GM19035 (cell line): ENCODE measurements at regions not wholly inside any gene's neighbourhood (a gene's known extent, or its start where the extent isn't known, plus 50 kb on each side); places are given as distances from the start of the nearest gene placed in this dataset.

Experiments used
- ATAC-seq: cut with Tn5 transposase; IDR thresholded peaks from one replicate; pipeline ENCODE4 v1.9.1; 2021; ENCODE audit not compliant: unreplicated experiment

DNA sequence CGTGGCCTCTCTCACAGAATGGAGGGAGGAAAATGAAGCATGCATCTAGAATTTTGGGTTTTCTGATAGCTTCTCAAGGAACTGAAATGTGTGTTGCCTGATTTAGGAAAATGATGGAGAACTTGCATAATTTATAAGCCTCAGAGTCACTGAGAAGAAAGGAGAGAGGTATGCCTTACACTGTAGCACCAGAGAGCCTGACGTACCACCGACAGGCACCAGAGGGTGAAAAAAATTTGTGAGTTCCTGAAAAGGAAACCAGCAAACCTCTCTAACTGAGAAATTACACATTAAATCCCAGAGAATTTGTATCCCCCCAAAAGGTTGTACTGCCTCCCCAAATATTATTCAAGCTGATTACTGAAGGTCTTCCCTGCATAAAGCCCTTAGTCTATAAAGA is 915.3 kb upstream of the SLITRK6 start:
- ATAC-seq, result no peak

DNA sequence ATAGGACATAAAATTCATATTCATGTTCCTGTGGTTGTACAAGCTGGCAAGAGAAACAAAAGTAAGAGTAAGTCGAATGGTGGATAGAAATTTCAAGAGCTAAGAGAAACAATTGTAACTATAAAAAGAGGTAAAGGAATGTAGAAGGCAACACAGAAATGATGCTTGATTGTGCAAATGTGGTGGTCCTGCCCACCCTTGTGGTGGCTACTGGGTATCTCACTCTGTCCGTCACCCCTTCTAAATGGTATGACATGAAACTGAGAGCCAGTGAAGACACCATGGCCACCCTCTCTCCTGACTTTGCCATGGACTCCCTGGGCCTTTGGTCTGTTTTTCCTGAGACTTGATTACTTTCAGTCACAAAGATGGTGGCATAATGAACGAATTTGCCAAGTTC is 925.9 kb upstream of the SLITRK6 start:
- no peak for ATAC-seq

- no peak for ATAC-seq
Measured at GRCh38 chr13:86729206-86729605, 930.0 kb upstream of the SLITRK6 start.

GRCh38 chr13:86731987-86732386 is 932.8 kb upstream of the SLITRK6 start:
- ATAC-seq, result no peak

GRCh38 chr13:86737334-86737932 is 933.7 kb upstream of the SLITRK5 start:
- ATAC-seq, result no peak

- ATAC-seq, result no peak
Measured at GRCh38 chr13:86741762-86742285, 929.3 kb upstream of the SLITRK5 start.

- ATAC-seq, result no peak
Measured at GRCh38 chr13:86757236-86757978, 913.8 kb upstream of the SLITRK5 start.

GRCh38 chr13:86758116-86758515 is 913.1 kb upstream of the SLITRK5 start:
- ATAC-seq, result no peak

- ATAC-seq, result no peak
Measured at GRCh38 chr13:86760620-86761019, 910.6 kb upstream of the SLITRK5 start.

DNA sequence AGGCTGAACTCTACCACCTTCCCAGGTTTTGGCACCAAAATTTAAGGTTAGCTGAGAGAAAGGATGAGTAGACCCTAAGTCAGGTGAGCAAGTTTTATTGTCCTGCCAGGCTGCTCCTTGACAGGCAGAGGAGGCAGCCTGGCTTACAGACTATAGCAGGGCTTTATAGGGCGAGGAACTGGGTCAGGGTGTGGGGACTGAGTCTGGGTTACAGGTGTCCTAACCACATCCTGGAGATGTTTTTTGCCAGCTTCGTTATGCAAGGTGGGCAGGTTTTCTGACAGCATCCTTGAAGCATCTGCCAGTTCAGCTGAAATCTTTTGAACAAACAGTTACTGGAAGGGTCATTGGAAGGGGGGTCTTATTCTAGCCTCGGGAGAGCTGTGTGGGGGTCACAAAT is 905.7 kb upstream of the SLITRK5 start:
- ATAC-seq, result no peak

GRCh38 chr13:86788616-86789015 is 882.6 kb upstream of the SLITRK5 start:
- ATAC-seq, result no peak

DNA sequence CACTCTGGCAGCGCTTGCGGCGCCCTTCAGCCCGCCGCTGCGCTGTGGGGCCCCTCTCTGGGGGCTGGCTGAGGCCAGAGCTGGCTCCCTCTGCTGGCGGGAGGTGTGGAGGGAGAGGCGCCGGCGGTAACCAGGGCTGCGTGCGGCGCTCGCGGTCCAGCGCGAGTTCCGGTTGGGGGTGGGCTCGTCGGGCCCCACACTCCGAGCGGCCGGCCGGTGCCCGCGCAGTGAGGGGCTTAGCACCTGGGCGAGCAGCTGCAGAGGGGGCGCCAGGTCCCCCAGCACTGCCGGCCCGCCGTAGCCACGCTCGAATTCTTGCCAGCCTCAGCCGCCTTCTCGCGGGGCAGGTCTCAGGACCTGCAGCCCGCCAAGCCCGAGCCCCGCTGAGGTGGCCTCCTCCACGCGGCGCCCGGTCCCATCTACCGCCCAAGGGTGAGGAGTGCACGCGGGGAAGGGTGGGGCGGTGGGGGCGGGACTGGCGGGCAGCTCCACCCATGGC is 879.0 kb upstream of the SLITRK5 start:
- no peak for ATAC-seq

DNA sequence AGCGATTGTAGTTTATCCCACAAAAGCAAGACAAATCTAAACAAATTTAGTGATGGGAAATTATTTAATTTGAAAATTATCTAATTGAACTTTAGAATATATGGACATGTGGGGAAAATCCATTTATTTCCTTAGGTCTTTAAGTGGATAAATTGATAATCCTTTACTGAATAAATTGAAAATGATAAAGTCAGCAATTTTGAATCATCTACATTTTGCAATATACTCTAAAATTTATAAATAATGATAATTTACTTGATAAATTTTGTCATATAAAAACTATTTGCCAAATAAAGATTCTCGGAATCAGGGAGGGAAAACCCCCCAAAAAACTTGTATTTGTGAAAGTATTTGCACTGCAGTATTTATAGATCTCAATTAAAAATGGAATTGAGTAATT is 875.3 kb upstream of the SLITRK5 start:
- ATAC-seq, result no peak

DNA sequence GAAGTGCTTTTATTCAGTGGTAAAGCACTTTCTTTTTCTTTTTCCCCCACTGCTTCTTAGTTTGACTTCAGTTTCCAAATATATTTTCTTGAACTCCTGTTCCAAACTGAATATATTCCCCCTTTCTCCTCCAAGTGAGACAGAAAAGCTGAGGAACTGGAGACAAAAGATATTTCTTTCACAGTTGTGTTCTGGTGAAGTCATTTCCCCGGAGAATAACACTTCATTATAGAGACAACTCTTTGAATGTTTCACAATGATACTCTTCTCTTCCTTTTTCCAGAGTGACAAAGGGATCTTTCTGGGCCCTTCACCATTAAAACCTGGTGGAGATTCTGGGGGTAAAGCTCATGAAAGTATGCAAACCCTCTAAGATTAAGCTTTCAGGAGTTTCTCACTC is 860.8 kb upstream of the SLITRK5 start:
- ATAC-seq, result no peak

DNA sequence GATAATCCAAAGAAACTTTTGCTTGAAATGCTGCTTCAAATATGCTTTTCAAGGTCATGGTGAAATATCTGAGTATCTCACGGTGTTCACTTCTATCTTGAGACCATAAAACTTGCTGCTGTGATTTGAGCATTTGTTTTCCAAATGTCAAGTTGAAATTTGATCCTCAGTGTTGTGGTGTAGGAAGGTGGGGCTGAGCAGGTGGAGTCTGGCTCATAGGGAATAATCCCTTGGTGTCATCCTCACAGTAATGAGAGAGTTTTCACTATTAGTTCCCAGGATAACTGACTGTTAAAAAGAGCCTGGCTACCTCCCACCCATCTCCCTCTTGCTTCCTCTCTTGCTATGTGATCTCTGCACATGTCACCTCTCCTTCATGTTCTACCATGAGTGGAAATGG is 858.0 kb upstream of the SLITRK5 start:
- ATAC-seq, result no peak

DNA sequence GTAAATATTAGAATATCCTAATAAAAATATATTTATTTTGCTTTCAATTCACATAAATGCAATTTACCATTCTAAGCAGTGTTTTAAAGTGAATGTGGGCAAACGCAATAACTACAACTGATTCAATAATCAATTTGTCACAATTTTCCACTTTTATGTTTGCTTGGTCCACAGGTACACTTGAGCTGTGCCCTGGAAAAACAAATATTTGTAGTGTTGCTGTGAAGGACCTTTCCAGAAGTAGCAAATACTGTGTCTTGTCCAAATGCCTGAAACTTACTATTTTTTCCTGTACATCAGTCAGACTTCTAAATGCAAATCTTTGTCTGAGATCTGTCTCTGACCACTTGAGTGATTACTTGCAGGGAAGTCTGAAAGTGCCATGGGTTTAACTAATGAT is 845.8 kb upstream of the SLITRK5 start:
- ATAC-seq, result no peak

DNA sequence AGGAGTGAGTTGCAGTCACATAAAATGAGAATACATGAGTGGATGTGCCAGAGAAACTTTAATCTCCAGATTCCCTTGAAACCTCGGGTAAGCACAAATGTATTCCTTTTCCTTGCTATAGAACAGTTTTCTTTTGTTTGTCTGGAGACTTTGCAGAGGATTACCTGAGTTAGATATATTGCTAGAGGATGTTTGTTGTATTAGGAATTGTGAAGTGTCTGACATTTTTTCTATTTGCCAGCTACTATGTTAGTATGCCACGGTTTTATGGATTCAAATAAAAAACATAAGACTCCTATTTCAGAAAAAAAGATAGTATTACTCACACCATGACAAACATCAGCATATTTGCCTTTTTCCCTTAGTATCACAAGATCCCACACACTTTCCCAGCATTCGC is 844.9 kb upstream of the SLITRK5 start:
- ATAC-seq, result no peak

DNA sequence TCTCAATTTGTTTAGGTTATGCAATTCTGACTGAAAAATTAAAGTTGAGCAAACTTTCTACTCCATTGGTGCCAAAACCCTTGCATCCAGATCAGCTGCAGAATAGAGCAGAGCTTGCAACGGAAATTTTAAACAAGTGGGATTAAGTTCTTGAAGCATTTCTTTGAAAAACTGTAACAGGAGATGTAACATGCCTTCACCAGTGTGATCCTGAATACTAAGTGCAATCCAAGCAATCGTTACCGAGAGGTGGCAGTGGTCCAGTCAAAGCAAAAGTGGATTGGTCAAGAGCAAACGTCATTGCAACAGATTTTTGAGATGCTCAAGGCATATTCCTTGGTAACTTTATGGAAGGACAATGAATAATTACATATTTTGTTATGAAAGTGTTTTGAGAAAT is 841.1 kb upstream of the SLITRK5 start:
- no peak for ATAC-seq

DNA sequence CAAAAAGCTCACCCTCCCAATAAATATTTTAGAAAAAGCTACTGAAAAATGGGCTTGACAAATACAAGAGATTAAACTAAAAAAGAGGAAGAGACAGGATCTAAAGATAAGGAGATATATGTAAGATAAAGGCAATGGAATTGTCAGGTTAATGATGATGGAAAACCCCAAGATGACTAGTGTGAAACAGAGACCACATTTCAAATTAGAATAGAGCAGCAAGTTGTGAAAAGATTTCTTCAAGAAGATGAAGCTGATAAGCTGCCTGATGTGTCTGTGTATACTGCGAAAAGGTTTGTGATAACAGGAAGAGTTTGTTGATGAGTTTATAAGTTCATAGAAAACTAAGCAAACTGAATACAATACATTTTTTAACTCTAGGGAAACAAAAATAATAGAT is 840.1 kb upstream of the SLITRK5 start:
- ATAC-seq, result no peak

- no peak for ATAC-seq
Measured at GRCh38 chr13:86838411-86839120, 832.6 kb upstream of the SLITRK5 start.

GRCh38 chr13:86839221-86839620 is 832.0 kb upstream of the SLITRK5 start:
- no peak for ATAC-seq
